ENCODE measurements at regions not wholly inside any gene's neighbourhood (a gene's known extent, or its start where the extent isn't known, plus 50 kb on each side); places are given as distances from the start of the nearest gene placed in this dataset.
"Not testable (repeated sequence)": the region's sequence is repeated elsewhere in the genome, so short reads cannot be mapped to it uniquely, and the experiment has no call there.

DNA sequence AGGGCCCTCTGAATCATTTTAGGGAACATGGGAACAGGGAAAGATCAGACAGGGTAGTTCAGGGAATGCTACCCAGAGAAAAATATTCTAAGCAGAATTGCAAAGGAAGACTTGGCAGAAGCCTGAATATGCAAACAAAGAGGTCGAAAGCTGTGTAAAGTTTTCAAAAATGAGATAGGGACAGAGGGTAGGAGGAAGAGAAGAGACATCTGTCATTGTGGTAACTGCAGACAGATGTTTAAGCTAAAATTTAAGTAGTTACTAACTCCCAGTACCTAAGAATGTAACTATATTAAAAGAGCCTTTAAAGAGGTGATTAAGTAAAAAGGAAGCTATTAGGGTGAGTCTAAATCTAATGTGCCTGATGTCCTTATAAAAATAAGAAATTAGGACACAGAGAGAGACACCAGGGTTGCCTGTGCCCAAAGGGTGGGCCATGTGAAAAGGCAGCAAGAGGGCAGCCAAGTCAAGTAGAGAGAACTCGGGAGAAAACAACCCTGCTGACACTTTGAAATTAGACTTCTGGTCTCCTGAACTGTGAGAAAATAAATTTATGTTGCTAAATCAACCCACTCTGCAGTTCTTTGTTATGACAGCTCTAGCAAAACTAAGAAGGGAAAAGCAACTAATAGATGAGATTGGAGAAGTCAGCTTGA, 1647.4 kb upstream of the C9orf72 start:
- no peak for DNase-seq (ENCODE audit: low spot score)

DNA sequence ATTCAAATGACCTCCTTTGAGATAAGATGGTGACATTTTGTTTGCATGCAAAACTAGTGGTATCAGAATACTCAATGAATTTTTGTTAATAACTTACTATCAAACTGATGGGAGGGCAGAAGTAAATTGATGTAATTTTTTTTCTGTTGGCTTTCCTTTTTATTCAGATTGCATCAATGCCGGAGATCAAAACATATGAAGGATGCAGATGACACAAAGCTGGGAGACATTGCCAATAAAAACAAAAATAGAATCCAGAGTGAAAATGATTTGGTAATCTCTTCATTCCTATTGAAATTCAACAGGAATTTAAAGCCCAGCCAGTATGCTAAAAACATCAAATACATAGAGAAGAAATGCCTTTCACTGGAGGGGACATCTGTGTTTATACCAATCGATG, 1655.3 kb upstream of the C9orf72 start:
- no peak for DNase-seq (ENCODE audit: low spot score)

DNA sequence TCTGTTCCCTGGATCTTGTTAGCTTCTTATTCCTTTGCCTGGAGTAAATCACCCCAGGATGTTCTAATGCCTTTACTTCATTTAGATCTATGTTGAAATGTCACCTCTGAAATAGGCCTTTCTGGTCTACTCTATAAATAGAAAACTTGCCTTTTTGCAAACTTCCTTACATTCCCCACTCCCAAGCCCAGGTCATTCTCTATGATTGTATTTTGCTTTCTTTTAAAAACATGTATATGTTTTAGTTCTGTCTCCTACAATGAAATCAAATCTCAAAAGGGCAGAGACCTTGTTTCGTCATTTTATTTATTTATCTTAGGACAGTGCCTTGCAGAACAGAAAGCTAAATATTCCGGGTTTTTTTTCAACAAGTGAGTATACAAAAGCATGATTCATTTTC, 1657.7 kb upstream of the C9orf72 start:
- no peak for DNase-seq (ENCODE audit: low spot score)

DNA sequence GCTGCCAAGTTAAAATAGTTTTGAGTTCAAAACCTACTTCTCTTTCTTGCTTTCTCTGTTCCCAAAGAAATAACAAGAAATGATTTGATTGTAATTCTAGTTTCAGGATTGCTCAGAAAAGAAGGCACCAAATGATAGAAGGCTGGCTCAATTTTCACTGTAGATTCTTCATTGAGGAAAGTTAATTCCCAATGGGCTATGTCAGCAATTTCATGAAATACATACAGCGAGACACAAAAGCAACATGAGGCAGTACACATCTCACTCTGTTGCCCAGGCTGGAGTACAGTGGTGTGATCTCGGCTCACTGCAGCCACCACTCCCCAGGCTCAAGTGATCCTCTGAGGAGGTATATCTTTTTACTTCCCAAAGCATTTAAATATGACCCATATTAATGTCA, 1659.9 kb upstream of the C9orf72 start:
- DNase-seq (ENCODE audit: low spot score), result no peak

DNA sequence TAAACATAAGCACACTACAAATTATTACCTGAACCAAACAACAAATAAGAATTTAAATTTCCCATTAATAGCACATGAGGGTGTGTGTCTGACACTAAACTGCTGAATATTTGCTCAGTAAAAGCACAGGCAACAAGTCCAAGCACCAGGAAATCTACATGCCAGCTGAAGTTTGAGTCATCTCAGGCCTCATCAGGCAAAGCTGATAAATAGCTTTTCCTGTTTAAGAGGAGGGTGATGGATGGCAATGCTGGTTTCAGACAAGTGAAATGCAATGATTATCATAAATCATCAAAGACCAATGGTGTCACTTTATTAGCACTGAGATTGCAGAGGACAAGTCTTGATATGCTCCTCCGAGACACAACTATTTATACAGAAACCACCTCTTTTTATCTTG, 1668.0 kb upstream of the C9orf72 start:
- no peak for DNase-seq (ENCODE audit: low spot score)

DNA sequence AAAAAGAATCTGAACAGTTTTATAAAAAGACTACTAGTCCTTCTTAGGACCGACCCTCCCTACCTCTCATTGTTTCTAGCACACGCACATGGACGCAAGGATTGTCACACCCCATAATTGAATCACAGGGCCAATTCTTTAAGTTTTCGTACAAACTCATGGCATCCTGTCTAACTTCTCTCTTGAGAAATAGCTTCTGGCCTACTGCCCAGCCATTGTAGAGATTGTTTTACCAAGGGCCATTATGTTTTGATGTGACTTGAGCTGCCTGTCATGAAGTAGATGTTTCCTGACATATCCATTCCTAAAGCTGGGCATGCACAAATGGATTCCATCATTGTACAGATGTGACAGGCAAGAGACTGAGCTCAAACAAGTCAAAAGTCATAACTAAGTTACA, 1672.1 kb upstream of the C9orf72 start:
- DNase-seq (ENCODE audit: low spot score), result no peak

DNA sequence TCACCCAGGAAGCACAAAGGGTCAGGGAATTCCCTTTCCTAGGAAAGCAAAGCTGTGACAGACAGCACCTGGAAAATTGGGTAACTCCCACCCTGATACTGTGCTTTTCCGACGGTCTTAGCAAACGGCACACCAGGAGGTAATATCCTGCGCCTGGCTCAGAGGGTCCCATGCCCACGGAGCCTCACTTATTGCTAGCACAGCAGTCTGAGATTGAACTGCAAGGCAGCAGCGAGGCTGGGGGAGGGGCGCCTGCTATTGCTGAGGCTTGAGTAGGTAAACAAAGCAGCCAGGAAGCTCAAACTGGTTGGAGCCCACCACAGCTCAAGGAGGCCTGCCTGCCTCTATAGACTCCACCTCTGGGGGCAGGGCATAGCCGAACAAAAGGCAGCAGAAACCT, 1697.1 kb upstream of the C9orf72 start:
- not testable (repeated sequence) for DNase-seq (ENCODE audit: low spot score)

DNA sequence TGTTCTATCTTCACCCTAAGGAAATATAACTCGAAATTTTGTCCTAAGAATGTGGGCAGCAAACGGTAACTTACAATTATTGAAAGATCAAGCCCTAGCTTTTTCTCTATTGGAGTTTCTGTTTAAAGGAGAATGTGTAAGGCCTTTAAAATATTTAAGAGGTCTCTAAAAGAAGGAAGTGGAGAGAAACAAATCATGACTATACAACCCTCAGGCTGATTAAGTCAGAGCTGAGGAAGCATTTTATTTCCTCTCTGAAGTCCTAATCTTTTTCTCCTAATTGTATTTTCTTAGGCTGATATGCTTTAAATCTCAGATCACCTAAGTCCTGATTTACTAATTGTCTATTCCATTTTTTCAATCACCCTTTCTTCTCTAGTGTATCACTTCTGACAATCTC, 1708.8 kb upstream of the C9orf72 start:
- DNase-seq (ENCODE audit: low spot score), result no peak

DNA sequence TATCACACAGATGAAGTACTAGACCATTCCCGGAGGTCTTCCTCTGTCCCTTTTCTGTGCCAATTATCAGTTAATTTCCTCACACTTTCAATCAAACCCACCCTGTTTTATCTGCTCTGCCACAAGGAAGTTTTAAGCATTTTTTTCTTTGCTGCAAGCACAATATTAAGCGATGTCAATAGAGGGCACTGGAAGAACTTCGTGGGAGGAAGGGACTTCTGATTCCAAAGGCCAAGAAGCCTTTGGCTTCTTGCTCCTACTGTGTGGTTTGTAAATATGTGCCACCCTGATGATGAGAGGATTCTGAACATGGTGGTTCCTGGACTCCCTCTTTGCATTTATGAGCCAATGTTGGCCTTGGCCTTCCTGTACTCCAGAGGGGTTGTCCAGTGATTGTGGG, 1712.5 kb upstream of the C9orf72 start:
- no peak for DNase-seq (ENCODE audit: low spot score)

DNA sequence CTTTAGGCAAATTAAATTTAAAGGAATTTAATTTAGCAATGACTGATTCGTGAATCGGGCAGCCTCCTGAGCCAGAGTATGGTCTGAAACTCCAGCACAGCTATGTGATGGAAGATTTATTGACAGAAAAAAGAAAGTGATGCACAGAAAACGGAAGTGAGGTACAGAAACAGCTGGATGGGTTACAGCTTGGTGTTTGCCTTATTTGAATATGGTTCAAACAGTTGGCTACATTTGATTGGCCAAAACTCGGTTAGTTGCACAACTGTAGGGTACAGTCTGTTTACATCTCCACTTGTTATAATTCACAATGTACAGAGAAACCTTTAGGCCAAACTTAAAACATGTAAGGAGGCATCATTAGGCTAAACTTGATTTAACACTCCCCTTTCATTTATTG, 1716.1 kb upstream of the C9orf72 start:
- DNase-seq (ENCODE audit: low spot score), result no peak

DNA sequence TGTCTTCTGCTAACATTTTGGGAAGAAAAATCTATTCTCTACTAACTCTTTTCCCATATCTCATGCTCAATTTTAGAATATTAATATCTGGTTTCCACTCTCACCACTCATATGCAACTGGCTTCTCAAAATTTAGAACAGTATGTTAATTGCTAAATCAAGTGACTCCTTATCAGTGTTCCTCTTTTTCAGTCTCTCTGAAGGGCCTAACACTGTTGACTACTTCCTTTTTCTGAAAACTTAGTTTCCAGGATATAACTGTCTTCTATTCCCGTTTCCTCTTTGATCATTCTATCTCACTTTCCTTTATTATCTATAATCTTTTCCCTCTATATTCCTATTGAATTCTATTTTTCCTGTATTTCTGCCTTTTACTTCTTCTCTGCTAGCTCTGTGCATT, 1717.2 kb upstream of the C9orf72 start:
- no peak for DNase-seq (ENCODE audit: low spot score)

DNA sequence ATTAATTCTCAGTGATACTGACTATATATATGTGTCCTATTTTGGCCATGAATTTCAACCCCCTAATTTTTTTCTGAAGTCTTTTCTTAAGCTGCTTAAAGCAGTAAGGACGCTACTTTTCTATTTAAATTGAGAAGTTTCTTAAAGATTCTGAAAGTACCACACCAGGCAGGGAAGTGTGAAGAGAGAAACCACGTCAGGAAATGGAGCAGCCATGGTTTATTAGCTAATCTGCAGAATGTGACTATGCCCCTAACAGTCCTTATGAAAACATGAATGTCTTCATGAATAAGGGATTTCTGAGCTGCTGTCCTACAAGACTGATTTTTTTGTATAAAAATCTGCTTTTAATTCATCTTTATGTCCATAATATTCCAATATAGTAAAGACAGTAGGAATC, 1724.3 kb upstream of the C9orf72 start:
- no peak for DNase-seq (ENCODE audit: low spot score)

DNA sequence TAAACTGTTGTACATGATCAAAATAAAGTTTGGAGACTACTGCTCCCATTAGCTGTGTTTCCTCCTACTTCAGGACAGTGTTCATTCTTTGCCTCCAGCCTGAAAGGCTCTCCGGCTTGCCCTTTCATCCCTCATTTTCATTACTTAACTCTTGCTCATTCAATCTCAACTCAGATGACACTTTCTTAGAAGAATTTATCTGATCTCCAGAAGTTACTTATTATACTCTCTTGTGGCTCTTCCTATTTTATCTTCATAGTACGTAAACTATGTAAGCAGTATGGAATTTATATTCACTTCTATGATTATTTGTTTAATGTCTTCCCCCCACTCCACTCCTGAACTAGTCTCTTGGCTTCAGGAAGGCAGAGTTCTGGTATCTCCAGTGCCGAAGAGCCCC, 1737.9 kb upstream of the C9orf72 start:
- DNase-seq (ENCODE audit: low spot score), result no peak

DNA sequence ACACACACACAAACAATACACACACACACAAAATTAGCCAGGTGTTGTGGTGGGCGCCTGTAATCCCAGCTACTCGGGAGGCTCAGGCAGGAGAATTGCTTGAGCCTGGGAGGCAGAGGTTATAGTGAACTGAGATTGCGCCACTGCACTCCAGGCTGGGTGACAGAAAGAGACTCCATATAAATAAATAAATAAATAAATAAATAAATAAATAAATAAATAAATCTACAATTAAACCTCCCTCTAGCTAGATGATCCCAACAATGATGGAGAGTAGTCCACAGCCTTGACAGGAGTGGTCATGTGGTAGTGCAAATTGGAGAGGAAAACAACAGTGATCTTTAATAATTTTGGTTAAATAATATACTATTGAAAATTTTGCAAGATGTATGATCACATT, 1739.0 kb upstream of the C9orf72 start:
- no peak for DNase-seq (ENCODE audit: low spot score)

DNA sequence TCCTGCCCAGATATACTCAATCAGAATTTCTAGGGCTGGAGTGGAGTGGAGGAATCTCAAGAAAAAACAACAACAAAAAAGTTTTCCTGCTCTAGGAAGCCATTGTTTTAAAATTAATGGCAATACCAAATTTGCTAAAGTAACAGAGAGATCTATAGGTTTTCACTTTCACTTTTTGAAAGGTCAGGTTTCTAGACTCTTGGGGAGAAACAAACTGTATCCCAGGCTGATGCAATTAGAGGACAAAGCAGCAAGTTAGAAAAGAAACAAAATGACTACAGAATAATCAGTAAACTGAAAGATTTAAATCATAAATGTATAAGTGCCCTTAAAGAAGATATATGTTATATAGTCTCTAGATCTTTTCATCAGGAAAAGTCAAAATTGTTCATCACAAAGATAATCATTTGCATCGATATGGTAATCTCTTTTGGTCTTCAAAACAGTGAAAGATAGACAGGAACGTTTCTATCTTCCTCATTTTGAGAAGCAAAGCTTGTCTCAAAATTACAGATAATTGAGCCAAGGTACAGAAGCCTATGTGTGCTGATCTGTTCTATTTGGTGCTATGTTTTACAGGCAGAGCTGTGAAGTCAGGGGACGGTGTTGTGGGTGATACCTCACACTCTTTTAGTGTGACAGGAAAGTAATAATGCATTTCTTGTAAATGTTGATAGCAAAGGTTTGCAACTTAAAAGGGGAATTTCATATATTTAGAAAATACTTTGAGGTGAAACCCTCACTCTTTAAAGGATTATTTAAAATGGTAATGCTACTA, 1746.6 kb upstream of the C9orf72 start:
- DNase-seq (ENCODE audit: low spot score), result no peak

DNA sequence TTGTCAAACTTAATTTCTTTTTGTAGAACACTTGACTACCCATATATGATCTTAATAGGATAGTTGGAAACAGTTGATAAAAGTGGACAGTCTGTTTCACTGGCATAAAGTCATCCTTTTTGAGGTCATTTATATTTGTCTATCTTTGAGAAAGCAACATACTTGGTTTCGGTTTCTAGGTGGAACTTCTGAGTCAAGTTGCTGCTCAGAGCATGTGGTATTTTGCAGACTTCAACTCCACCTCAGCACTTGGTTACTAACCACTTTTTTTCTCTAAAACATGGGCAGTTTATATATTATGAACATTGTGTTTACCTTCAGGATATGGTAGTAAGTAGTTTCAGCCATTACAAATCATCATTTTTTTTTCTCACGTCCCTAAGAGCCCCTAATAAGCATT, 1749.0 kb upstream of the C9orf72 start:
- no peak for DNase-seq (ENCODE audit: low spot score)

DNA sequence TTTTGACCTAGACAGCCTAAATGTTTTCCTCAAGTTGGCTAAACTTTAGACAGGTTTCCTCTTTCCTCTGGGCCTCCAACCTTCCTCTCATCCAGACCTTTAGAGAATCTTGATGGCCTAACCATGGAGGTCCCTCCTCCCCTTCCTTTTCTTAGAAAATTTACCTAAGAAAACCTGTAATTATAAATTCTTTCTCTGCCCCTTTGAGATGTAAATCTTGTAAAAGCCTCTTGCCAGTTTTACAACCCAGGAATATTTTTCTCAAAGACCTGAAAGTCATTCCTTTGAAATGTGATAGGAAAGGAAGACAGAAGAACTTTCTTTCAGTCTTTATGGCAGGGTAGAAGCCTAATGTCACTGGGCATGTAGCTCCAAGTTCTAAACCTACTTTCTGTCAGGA, 1752.6 kb upstream of the C9orf72 start:
- DNase-seq (ENCODE audit: low spot score), result no peak

DNA sequence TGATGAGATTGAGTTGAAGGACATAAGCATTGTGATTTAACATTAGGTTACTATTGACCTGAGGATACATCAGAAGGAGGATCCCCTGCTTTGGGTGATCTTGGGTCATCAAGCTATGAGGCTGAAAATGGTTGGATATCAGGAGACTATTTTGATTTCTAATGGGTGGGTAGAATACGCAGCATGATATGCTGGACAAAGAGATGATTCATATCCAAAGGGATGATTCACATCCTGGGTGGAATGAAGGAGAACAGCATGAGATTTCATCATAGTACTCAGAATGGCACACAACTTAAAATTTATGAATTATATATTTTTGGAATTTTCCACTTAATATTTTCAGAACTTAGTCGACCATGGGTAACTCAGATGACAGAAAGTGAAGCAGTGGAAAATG, 1759.5 kb upstream of the C9orf72 start:
- DNase-seq (ENCODE audit: low spot score), result peak; percentile 9

DNA sequence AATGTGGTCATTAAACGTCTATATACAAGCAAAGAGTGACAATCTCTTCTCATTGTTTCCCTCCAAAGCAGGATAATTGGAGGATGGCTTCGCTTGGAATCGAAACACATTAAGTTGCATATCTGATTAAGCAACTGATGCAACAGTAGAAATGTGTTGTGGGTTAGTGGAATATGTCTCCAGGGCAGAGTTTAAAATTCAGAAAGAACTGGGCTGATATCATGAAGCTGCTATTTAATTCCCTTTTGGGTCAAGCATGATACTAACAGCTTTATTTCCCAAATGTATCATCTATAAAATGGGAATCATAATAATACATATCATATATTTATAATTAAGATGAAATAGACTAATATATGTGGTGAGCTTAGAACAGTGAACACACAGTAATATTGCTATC, 1763.0 kb upstream of the C9orf72 start:
- no peak for DNase-seq (ENCODE audit: low spot score)

DNA sequence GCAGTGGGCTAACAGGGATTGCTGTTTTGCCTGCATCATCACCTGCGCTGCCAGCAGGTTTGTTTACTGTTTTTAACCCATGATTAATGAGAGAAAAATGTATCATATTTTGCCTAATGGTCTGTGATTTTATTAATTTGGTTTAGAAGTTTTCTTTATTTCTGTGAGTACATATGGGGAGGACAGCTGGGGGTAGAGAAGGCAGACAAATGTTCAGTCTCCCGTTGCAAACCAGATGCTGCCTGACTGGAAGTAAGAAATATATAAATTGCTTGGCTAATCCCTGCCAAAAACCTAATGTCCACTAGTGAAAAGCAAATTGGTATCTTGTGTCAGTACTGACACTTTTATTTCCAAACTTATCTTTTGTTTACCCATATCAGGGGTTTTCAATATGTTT, 1766.1 kb upstream of the C9orf72 start:
- no peak for DNase-seq (ENCODE audit: low spot score)

DNA sequence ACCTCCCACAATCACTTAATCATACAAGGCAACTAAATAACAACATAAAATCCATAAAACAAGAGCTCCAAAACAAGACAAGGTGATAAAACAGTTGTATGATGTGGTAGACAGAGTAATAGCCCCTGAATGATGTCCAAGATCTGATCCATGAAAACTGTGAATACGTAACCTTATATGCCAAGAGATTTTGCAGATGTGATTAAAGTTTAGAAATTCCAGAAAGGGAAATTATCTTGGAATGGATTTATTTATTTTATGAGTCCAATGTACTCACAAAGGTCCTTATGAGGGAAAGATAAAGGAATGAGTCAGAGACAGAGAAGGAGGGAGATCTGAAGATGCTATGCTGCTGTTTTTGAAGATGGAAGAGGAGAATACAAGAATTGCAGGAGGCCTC, 1775.7 kb upstream of the C9orf72 start:
- no peak for DNase-seq (ENCODE audit: low spot score)

DNA sequence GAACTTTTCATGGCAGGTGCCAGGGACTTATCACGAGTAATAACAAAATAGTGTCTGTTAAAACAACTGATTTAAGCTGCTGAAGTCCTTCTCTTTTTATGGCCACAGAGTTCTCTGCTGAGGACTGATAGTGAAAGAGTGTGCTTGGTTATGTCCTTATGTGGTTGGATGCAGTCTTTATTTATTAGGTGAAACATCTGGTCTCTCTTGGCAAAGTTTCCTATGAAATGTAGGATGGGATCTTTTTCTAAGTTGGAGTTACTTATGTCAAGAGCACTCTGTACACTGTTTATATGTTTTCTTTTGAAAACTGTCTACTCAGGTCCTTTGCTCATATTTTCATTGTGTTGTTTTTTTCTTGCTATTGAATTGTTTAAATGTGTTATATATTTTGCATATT, 1816.1 kb upstream of the C9orf72 start:
- no peak for DNase-seq (ENCODE audit: low spot score)

DNA sequence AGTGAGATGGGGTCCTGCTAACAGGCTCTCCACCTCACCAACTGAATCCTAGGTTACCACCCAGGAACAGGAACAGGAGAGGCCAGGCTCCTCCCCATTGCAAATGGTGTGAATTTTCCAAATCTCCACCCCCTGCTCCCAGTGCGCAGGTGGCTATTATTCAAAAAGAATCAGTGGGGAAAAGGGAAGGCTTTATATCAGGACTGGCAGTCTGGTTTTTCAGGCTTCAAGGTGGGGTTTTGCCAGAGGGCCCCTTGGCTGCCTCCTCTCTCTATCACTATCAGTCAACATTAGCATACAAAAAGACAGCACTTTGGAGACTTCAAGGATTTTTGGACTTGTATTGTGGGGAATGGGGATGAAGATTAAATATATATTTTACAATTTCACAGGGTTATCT, 1817.6 kb upstream of the C9orf72 start:
- no peak for DNase-seq (ENCODE audit: low spot score)

DNA sequence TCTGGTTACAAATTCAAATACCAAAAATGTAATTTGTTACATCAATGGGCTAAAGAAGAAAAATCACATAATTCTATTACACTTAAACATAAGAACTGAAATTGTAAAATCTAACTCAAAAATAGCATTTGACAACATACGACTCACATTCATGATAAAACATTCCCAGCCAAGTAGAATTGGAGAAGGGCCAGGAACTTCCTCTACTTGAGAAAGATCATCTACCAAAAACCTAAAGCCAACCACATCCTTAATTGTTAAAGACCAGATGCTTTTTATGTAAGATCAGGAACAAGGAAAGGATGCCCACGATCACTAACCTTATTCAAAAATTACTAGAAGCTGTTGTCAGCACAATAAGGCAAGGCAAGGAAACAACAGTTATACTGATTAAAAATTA, 1819.8 kb upstream of the C9orf72 start:
- DNase-seq (ENCODE audit: low spot score), result no peak

Measured in LoVo (cell line).